ENCODE measurements at regions not wholly inside any gene's neighbourhood (a gene's known extent, or its start where the extent isn't known, plus 50 kb on each side); places are given as distances from the start of the nearest gene placed in this dataset.

DNA sequence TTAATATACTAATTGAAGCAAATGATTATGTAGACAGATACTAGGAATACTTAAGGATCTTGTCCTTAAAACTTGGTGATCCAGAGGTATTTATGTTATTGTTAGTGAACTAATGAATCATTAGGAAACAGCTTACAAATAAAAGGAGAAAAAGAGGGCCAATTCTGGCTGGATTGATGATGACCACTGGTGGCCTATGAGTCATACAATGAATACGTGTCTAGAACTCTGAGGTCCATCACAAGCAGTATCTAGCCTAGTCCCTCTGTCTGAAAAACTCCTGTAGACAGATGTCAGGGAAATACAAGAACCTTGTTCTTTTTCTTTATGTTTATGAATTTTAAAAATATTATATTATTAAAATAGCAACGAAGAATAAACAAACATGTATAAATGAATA is 51.7 kb upstream of the RTL1 start:
- DNase-seq: no peak

DNA sequence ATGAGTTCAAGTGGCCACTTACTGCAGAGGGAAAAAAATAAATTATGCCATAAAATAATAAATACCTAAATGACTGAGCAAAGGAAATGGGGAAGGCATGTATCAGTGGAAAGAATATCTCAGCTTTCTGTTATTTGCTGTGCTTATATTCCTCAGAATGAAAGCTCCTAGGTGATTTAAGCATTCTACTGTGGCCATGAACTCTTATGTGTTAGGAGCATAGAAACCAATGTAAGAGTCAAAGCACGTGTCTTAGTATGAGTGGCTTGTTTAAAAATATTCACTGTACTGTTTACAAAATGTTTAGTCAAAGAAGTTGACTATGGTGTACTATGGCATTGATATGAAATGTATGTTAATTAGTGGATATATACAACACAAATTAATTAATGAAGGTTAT is 59.0 kb upstream of the RTL1 start:
- DNase-seq: no peak

DNA sequence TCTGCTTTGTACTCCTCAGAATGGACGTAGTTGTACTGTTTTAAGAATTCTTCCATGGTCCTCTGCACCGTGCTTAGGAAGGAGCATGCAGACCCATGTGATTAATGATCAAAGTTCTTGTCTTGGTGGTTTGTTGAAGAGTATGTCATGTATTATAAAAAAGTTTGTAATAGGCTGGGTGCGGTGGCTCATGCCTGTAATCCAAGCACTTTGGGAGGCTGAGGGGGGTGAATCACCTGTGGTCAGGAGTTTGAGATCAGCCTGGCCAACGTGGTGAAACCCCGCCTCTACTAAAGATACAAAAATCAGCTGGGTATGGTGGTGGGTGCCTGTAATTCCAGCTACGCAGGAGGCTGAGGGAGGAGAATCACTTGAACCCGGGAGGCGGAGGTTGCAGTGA is 61.8 kb upstream of the RTL1 start:
- DNase-seq: no peak

DNA sequence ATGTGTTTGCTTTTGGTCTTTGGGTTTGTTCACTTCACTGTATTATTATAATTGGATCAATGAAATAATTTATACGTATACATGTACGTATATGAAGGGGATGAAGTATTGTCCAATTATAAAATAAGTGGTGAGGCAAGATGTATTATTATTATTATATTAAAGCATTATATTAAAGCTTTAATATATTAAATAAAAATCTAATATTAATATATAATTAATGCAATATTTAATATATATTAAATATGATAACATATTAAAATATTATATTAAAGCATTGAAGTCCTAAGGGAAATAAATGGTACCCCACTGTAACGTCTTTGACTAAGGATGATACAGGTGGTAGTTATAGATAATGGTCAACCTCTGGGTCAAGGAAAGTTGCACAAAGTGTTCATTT is 63.7 kb upstream of the RTL1 start:
- DNase-seq: no peak

DNA sequence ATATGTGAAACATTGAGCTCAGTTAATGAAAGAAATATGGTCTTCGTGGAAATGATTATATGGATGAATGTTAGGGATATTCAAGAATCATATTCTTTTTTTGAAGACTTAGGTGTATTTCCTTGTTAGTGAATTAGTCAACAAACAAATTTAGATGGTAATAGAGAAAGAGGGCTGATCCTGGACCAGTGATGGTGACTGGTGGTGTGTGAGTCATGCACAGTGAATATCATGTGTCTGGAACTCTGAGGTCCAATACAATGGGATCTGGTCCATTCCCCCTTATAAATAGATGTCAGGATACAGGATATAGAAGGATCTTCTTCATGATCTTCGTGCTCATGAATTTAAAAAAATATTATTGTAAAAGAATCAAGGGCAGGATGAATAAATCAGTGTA is 64.4 kb upstream of the RTL1 start:
- no peak for DNase-seq

DNA sequence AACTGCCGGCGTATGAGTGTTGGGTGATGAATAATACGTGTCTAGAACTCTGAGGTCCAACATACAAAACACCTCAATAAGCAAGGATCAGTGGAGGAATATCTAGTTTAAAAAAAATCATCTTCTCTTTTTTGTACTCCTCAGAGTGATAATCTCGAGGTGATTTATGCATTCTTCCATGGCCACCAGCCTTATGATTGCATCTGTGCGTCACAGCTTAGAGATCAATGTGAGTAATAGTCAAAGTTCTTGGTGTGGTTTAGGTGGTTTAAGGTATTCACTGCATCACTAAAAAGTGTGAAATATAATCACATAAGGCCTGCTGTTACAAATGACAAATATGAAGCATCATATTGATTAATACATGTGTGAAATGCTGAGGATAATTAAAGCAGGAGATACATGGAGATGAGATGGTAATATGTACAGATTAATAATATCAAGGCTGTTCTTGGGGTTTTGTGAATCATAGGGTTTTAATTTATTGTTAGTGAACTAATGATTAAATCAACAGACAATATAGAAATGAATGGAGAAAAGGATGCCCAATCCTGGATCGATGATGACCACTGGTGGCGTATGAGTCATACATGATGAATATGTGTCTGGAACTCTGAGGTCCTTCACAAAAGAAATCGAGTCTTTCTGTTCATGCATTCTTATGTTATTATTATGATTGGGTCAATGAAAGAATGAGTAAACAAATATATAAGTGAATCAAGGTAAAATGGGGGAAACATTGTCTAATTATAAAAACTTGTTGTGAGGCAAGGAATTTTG is 68.8 kb upstream of the RTL1 start:
- no peak for DNase-seq

DNA sequence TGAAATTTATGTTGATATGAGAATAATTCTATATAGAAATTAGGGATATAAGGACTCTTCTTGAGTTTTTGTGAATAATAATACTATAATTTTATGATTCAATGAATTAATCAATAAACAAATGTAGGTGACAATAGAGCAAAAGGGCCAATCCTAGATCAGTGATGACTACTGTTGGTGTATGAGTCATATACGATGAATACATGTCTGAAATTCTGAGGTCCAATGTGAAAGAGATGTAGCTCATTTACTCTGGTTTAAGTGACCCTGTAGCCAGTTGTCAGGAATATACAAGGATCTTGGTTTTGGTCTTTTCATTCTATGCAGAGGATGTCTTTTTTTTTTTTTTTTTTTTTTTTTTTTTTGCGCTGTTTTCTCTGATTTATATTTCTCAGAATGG is 72.1 kb upstream of the RTL1 start:
- DNase-seq: no peak

DNA sequence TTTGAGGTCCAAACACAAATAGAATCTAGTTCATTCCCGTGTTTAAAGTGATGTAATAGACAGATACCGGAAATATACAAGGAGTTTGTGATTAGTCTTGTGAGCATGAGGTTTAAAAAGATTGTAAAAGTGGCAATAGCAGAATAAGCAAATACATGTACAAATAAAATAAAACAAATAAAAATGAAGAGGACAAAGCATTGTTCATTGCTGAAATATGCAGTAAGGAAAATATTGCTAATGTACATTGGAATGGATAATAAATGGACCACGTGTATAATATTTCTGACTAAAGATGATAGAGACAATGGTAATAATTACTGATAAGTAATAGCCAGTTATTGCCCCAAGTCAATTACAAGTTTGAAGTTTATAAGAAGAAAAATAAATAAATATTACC is 75.6 kb upstream of the RTL1 start:
- DNase-seq: no peak

DNA sequence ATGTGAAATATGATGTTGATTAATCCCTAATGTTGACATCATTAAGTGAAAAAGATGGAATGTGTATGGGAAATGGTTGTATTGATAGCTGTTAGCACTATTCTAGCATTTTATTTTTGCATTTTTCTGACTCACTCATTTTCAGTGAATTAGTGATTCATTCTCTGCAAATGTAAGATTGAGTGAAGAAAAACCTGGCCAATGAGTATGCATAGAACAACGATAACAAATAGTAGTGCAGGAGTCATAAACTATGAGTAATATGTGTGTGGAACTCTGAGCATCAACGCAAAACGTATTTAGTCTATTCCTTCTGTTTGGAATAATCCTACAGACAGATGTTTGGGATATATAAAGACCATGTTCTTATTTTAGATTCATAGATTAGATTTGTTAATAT is 76.3 kb upstream of the RTL1 start:
- DNase-seq: no peak

DNA sequence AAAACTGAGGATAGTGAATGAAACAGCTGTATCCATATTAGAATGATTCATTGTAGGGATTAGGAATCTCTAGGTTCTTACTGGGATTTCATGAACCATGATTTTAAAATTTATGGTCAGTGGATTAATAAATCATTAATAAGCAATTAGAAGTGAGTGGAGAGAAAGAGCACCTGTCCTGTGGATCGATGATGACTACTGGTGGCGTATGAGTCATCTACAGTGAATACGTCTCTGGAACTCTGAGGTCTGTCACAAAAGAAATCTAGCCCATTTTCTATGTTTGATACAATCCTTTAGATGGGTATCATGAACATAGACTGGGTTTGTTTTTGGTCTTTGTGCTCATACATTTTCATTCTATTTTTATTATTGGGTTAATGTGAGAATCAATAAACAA is 77.3 kb upstream of the RTL1 start:
- no peak for DNase-seq

DNA sequence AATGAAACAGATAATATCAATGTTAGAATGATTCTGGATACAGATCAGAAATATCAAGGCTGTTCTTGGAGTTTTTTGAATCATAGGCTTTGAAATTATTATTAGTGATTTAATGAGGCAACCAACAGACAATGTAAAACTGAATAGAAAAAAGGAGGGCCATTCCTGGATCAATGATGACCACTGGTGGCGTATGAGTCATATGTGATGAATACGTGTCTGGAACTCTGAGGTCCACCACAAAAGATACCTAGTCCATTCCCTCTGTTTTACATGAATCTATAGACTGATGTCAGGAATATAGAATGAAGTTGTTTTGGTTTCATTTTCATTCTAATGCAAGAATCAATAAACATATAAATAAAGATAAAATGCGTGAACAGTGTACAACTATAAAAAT is 78.3 kb upstream of the RTL1 start:
- no peak for DNase-seq

DNA sequence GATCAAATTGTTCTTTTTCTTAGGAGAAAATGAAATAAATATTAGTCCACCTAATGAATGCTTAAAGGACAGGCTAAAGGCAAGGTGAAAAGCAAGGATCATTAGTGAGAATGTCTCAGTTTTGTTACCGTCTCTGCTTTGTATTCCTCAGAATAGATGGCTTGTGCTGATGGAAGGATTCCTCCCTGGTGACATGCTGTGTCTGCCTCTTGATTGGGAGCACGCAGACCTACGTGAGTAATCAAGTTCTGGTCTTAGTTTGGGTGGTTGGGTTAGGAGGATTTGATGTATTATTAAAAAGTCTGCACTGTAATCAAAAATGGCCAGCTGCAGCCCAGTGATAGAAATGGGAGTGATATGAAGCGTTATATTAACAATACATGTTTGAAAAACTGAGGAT is 78.8 kb upstream of the RTL1 start:
- DNase-seq: no peak

DNA sequence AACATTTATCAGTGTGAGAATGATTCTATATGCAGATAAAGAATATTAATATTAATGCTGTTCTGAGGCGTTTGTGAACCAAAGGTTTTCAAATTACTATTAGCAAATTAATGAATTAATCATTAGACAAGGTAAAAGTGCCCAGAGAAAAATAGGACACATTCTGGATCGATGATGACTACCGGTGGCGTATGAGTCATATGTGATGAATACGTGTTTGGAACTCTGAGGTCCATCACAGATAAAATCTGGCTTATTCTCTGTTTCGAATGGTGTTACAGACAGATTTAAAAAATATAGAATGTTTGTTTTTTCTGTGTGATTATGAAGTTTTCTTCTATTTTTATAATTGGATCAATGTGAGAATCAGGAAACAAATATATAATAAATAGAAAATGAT is 79.2 kb upstream of the RTL1 start:
- no peak for DNase-seq

DNA sequence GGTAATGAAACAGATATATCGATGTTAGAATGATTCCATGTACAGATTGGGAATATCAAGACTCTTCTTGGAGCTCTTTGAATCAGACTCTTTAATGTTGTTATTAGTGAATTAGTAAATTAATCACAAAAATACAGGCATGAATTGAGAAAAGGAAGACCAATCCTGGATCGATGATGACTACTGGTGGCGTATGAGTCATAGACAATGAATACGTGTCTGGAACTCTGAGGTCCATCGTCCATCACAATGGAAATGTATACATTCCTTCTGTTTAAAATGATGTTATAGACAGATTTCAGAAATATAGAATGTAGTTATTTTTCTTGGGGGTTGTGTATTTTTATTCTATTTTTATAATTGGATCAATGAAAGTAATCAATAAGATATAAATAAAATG is 80.2 kb upstream of the RTL1 start:
- DNase-seq: no peak

DNA sequence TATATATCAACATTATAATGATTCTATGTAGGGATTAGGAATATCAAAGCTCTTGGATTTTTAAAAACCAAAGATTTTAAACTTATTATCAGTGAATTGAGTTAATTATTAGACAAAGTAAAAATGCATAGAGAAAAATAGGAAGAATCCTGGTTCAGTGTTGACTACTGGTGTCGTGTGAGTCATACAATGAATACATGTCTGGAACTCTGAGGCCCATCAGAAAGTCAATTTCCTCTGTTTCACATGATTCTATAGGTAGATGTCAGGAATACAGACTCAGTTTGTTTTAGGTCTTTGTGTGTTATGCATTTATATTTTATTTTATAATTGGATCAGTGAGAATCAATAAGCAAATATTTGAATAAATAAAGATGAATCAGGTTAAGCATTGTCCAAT is 84.5 kb upstream of the RTL1 start:
- DNase-seq: no peak

DNA sequence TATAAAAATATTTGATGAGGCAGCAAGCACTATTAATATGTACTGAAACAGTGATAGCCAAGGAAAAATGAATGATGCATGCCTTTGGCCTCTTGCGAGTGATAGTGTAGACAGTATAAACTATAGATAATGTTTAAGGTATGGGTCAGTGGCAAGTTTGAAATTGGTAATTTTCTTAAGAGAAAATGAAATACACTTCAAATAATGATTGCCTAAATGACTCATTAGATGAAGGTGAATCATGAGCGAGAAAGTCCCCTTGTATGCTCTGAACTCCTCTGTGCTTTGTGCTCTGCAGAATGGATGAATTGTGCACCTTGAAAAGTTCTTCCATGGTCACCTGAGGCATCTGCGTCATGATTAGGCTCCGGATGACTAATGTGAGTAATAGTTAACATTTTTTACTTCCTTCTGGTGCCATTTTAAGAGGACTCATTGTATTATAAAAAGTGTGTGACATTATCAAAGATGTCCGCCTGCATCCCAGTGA is 84.9 kb upstream of the RTL1 start:
- no peak for DNase-seq

DNA sequence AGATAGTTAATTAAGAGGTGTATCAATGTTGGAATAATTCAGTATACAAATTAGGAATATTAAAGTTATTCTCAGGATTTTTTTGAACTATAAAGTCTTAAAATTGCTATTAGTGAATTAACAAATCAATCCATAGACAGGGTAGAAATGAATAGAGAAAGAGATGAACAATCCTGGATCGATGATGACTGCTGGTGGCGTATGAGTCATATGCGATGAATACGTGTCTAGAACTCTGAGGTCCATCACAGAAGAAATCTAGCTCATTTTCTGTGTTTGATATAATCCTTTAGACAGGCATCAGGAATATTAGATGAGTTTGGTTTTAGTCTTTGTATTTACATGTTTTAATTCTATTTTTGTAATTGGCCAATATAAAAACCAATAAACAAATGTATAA is 85.4 kb upstream of the RTL1 start:
- no peak for DNase-seq

DNA sequence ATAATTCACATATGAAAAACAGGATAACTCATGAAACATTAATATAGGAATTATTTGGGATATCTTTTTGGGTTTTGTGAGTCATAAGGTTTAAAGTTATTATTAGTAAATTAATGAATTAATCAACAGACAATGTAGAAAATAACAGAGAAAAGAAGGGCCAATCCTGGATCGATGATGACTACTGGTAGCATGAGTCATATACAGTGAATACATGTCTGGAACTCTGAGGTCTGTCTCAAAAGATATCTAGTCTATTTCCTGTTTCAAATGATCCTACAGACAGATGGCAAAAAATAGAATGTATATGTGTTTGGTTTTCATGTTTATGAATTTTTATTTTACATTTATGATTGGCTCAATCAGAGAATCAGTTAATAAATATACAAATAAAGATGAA is 86.4 kb upstream of the RTL1 start:
- no peak for DNase-seq

DNA sequence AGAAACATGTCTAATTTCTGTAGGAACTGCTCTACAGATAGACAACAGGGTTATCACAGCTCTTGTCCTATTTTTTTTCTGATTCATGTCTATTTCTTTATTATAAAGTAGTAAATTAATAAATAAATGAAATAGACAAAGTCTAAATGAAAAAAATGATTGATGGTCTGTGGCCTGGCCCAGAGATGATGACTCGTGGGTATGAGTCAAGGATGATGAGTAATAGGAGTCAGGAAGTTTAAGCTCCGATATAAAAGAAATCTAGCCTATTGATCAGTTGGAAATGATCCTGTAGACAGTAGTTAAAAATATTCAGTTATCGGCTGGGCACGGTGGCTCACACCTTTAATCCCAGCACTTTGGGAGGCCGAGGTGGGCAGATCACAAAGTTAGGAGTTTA is 90.6 kb upstream of the RTL1 start:
- DNase-seq: no peak

DNA sequence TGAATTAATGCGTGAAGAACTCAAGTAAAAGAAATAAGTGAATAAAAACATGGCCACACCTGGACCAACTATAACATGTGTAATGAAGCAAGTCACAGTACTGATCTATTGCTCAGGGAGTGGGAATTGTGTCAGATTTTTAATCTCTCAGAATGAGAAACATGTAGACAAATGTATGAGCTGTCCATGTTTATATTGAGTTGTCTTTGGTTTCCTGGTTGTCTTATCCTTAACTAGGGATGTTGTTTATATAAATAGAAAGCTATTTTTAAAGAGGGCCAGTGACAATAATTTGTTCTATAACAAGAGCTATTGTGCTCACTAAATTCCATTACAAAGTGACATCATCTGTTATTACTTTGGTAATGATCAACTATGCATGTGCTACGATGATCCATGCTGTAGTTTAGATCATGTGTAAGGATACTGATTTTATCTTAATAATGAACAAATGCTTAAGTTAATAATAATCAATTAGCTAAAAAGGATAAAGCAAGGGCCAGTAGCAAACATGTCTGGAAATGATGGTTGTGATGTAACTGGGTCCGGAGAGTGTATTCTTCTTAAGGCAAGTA is 91.3 kb upstream of the RTL1 start:
- no peak for DNase-seq

DNA sequence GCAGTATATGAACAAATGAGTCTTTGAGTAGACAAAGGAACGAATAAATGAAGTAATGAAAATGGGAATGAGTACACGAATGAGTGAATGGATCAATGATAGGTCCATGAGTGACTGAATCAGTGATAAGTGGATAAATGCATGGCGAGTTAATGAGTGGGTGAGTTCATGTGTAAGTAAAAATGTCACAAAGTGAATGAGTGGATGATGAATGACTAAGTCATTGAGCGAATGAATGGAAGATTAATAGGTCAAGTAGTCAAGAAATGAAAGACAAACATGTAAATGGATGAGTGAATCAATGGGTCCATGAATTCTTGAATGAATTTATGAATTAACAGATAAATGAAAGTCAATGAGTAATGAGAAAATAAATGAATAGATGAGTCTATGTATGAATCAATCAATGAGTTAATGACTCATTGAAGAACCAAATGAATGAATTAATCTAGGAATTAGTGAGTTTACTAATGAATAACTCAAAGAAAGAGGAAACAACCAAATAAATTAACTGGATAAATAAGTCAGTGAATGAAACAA is 97.3 kb upstream of the RTL1 start:
- no peak for DNase-seq

DNA sequence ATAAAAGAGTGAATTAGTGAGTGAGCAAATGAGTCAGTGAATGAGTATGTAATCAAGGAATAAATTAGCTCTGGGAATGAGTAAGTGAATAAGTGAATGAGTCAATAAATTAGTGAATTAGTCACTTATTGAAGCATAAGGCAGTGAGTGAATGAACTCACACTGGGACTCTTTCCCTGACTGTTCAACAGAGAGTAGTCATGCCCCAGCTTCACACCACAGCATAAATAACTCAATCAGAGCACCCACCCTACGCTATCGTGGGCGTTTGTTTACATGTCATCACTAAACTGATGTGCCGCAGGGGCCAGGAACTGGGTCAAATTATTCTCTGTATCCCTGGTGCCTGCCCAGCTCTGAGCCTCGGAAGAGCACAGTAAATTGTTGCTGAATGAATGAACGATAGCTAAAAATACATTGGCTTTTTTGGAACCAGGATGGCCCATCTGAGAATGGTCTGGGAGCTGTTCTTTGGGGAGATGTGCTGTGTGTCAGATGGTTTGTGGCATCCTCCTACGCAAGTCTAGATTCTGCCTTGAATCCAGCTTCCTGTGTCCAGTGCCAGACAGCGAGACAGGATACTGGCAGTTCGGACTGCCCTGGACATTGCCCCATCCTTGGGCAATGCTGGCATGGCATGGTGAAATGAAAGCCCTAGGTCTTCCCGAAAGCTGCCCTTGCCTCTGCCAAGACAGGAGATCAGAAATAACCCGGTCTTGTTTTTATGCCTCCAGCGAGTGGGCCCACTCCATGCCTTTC is 98.0 kb upstream of the RTL1 start:
- DNase-seq: no peak

DNA sequence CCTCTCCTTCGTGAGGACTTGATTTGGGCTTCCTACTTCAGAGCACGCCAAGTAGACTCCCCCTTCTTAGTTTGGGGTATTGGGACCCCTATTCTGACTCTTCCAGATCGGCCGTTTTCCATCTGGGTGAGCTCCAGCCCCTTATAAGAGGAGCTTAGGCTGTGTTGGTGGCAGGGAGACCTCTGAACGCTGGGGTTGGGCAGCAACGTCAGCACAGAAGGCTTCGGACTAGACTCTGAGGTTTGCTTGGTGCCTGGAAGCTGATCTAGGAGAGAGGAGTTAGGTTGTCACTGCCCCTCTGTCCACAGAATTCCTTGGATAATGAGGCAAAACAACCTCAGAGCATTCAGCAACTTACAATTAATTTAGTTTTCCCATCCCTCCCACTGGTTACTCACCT is 99.2 kb upstream of the RTL1 start:
- DNase-seq: no peak

DNA sequence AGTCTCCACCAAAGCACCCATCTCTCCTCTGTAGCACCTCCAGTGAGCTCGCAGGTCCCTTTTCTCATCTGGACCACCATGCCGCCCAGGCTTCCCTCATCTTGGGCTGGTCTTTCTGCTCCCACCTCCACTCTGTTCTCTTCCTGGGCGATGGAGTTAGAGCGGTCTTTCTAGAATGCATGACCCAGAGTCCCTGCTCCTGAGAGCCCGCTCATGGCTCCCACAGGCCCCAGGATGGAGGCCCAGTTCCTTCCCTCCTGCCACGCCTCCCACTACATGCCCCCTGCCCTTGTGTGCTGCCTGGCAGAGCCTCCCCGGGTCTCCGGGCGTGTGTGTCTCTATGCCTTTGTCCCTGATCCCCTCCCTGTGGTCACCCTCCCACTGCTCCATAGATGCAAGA is 100.7 kb upstream of the RTL1 start:
- DNase-seq: no peak
